ENCODE measurements at regions not wholly inside any gene's neighbourhood (a gene's known extent, or its start where the extent isn't known, plus 50 kb on each side); places are given as distances from the start of the nearest gene placed in this dataset.

GRCh38 chr5:12270914-12271313, 366.7 kb upstream of the CTNND2 start:
- no peaks in the 10 kb centered on the region for H3K27me3 ChIP-seq (replicated peaks in 1 of 7)
- H3K36me3 ChIP-seq = no peaks in the 10 kb centered on the region
- no peak for DNase-seq
- TF ChIP-seq POLR2AphosphoS5 (IDR thresholded peaks at IDR 0.05) (no peak), CTCF (IDR thresholded peaks at IDR 0.05 in 8 of 11, conservative IDR thresholded peaks at IDR 0.05 in 3 of 11) (no peak)
- H3K4me3 ChIP-seq = no peak overlapping the region
- H3K27ac ChIP-seq = no peak overlapping the region
- intact Hi-C loops (cut with DNase I; ENCODE audit: low total_unique reads) = no loop called here
- peaks cover 0 to 5% (median 0%) of the 10 kb centered on the region in 8 donors for H3K9me3 ChIP-seq
- no peaks in the 10 kb centered on the region for H3K4me1 ChIP-seq
- WGBS, 5 donors = 56 to 100% (median 76%) methylated on average over 1 of the region's 1 CpG

GRCh38 chr5:12269164-12269563, 364.9 kb upstream of the CTNND2 start:
- no peak for DNase-seq
- 76 to 87% (median 83%) methylated on average over 3 of the region's 3 CpGs for WGBS, 5 donors
- H3K36me3 ChIP-seq = no peaks in the 10 kb centered on the region
- H3K4me1 ChIP-seq = no peaks in the 10 kb centered on the region
- intact Hi-C loops (cut with DNase I; ENCODE audit: low total_unique reads) = no loop called here
- no peak overlapping the region for H3K4me3 ChIP-seq
- H3K9me3 ChIP-seq = peaks cover 0 to 16% (median 0%) of the 10 kb centered on the region in 8 donors
- no peak for TF ChIP-seq CTCF (IDR thresholded peaks at IDR 0.05 in 8 of 11, conservative IDR thresholded peaks at IDR 0.05 in 3 of 11)
- H3K27ac ChIP-seq = no peak overlapping the region
- H3K27me3 ChIP-seq (replicated peaks in 1 of 7) = no peaks in the 10 kb centered on the region

GRCh38 chr5:12258549-12258948, 354.3 kb upstream of the CTNND2 start:
- Histone ChIP-seq H3K9me3 (peaks cover 0 to 38% (median 14%) of the 10 kb centered on the region in 8 donors), H3K27me3 (replicated peaks in 1 of 7) (no peaks in the 10 kb centered on the region), H3K4me1 (no peaks in the 10 kb centered on the region), H3K27ac (no peak overlapping the region), H3K4me3 (no peak overlapping the region), H3K36me3 (no peaks in the 10 kb centered on the region)
- 73 to 86% (median 80%) methylated on average over 2 of the region's 2 CpGs for WGBS, 5 donors
- intact Hi-C loops (cut with DNase I; ENCODE audit: low total_unique reads) = no loop called here
- TF ChIP-seq POLR2AphosphoS5 (IDR thresholded peaks at IDR 0.05) = no peak
- TF ChIP-seq POLR2A (IDR thresholded peaks at IDR 0.05) = no peak
- no peak for TF ChIP-seq CTCF (IDR thresholded peaks at IDR 0.05 in 8 of 11, conservative IDR thresholded peaks at IDR 0.05 in 3 of 11)
- no peak for DNase-seq

- intact Hi-C loops (cut with DNase I; ENCODE audit: low total_unique reads) = no loop called here
- Histone ChIP-seq H3K36me3 (no peaks in the 10 kb centered on the region), H3K27ac (no peak overlapping the region), H3K9me3 (peaks cover 0 to 16% (median 3%) of the 10 kb centered on the region in 8 donors), H3K4me3 (no peak overlapping the region), H3K4me1 (no peaks in the 10 kb centered on the region), H3K27me3 (replicated peaks in 1 of 7) (no peaks in the 10 kb centered on the region)
- DNase-seq = no peak
- no peak for TF ChIP-seq POLR2AphosphoS5 (IDR thresholded peaks at IDR 0.05)
- TF ChIP-seq CTCF (IDR thresholded peaks at IDR 0.05 in 8 of 11, conservative IDR thresholded peaks at IDR 0.05 in 3 of 11) = no peak
- no peak for TF ChIP-seq POLR2A (IDR thresholded peaks at IDR 0.05)
- WGBS, 5 donors = 81 to 90% (median 83%) methylated on average over 2 of the region's 2 CpGs
Observed at GRCh38 chr5:12250454-12250853, 346.2 kb upstream of the CTNND2 start.
